ENCODE measurements at regions not wholly inside any gene's neighbourhood (a gene's known extent, or its start where the extent isn't known, plus 50 kb on each side); places are given as distances from the start of the nearest gene placed in this dataset.
"Not testable (repeated sequence)": the region's sequence is repeated elsewhere in the genome, so short reads cannot be mapped to it uniquely, and the experiment has no call there.

GRCh38 chr16:76713191-76713590, 436.0 kb downstream of the CNTNAP4 start:
- H3K4me3 ChIP-seq (ENCODE audit: low read depth in 1 of 5, low read length in 5 of 5), result no peak overlapping the region
- peaks cover 0 to 12% (median 0%) of the 10 kb centered on the region in 5 donors for H3K9me3 ChIP-seq (ENCODE audit: control insufficient read depth in 5 of 5, low read length in 5 of 5)
- no peaks in the 10 kb centered on the region for H3K4me1 ChIP-seq (ENCODE audit: control insufficient read depth in 5 of 5, insufficient read depth in 5 of 5, low read length in 5 of 5)

GRCh38 chr16:76716251-76716650, 439.1 kb downstream of the CNTNAP4 start:
- H3K9me3 ChIP-seq (ENCODE audit: control insufficient read depth in 5 of 5, low read length in 5 of 5), result peaks cover 0 to 12% (median 0%) of the 10 kb centered on the region in 5 donors
- H3K9ac ChIP-seq (ENCODE audit: low read length in 5 of 5); H3K27me3 ChIP-seq (ENCODE audit: control insufficient read depth in 5 of 5, insufficient read depth in 4 of 5, low read length in 5 of 5); H3K4me1 ChIP-seq (ENCODE audit: control insufficient read depth in 5 of 5, insufficient read depth in 5 of 5, low read length in 5 of 5); H3K27ac ChIP-seq (ENCODE audit: low read depth, low read length); H3K36me3 ChIP-seq (ENCODE audit: control insufficient read depth in 5 of 5, insufficient read depth in 5 of 5, low read length in 5 of 5); H3K4me3 ChIP-seq (ENCODE audit: low read depth in 1 of 5, low read length in 5 of 5): not testable (repeated sequence)

More at GRCh38 chr16:76713191-76713590, 436.0 kb downstream of the CNTNAP4 start:
- Histone ChIP-seq H3K27me3 (ENCODE audit: control insufficient read depth in 5 of 5, insufficient read depth in 4 of 5, low read length in 5 of 5) (no peaks in the 10 kb centered on the region), H3K36me3 (ENCODE audit: control insufficient read depth in 5 of 5, insufficient read depth in 5 of 5, low read length in 5 of 5) (no peaks in the 10 kb centered on the region), H3K27ac (ENCODE audit: low read depth, low read length) (no peak overlapping the region), H3K9ac (ENCODE audit: low read length in 5 of 5) (no peak overlapping the region)

GRCh38 chr16:76724181-76724580, 447.0 kb downstream of the CNTNAP4 start:
- H3K27me3 ChIP-seq (ENCODE audit: control insufficient read depth in 5 of 5, insufficient read depth in 4 of 5, low read length in 5 of 5), result no peaks in the 10 kb centered on the region
- no peak overlapping the region for H3K27ac ChIP-seq (ENCODE audit: low read depth, low read length)
- H3K4me3 ChIP-seq (ENCODE audit: low read depth in 1 of 5, low read length in 5 of 5), result no peak overlapping the region
- no peaks in the 10 kb centered on the region for H3K36me3 ChIP-seq (ENCODE audit: control insufficient read depth in 5 of 5, insufficient read depth in 5 of 5, low read length in 5 of 5)
- no peaks in the 10 kb centered on the region for H3K9me3 ChIP-seq (ENCODE audit: control insufficient read depth in 5 of 5, low read length in 5 of 5)
- no peak overlapping the region for H3K9ac ChIP-seq (ENCODE audit: low read length in 5 of 5)
- H3K4me1 ChIP-seq (ENCODE audit: control insufficient read depth in 5 of 5, insufficient read depth in 5 of 5, low read length in 5 of 5), result no peaks in the 10 kb centered on the region

GRCh38 chr16:76729525-76729924, 452.3 kb downstream of the CNTNAP4 start:
- Histone ChIP-seq H3K27ac (ENCODE audit: low read depth, low read length) (no peak overlapping the region), H3K9me3 (ENCODE audit: control insufficient read depth in 5 of 5, low read length in 5 of 5) (no peaks in the 10 kb centered on the region), H3K27me3 (ENCODE audit: control insufficient read depth in 5 of 5, insufficient read depth in 4 of 5, low read length in 5 of 5) (no peaks in the 10 kb centered on the region), H3K9ac (ENCODE audit: low read length in 5 of 5) (no peak overlapping the region), H3K36me3 (ENCODE audit: control insufficient read depth in 5 of 5, insufficient read depth in 5 of 5, low read length in 5 of 5) (no peaks in the 10 kb centered on the region), H3K4me1 (ENCODE audit: control insufficient read depth in 5 of 5, insufficient read depth in 5 of 5, low read length in 5 of 5) (no peaks in the 10 kb centered on the region), H3K4me3 (ENCODE audit: low read depth in 1 of 5, low read length in 5 of 5) (no peak overlapping the region)

GRCh38 chr16:76732894-76733293, 455.7 kb downstream of the CNTNAP4 start:
- Histone ChIP-seq H3K4me3 (ENCODE audit: low read depth in 1 of 5, low read length in 5 of 5) (no peak overlapping the region), H3K9me3 (ENCODE audit: control insufficient read depth in 5 of 5, low read length in 5 of 5) (no peaks in the 10 kb centered on the region), H3K36me3 (ENCODE audit: control insufficient read depth in 5 of 5, insufficient read depth in 5 of 5, low read length in 5 of 5) (no peaks in the 10 kb centered on the region), H3K9ac (ENCODE audit: low read length in 5 of 5) (no peak overlapping the region), H3K27ac (ENCODE audit: low read depth, low read length) (no peak overlapping the region), H3K27me3 (ENCODE audit: control insufficient read depth in 5 of 5, insufficient read depth in 4 of 5, low read length in 5 of 5) (no peaks in the 10 kb centered on the region), H3K4me1 (ENCODE audit: control insufficient read depth in 5 of 5, insufficient read depth in 5 of 5, low read length in 5 of 5) (no peaks in the 10 kb centered on the region)

- H3K27ac ChIP-seq (ENCODE audit: low read depth, low read length), result no peak overlapping the region
- H3K9me3 ChIP-seq (ENCODE audit: control insufficient read depth in 5 of 5, low read length in 5 of 5), result peaks cover 4 to 22% (median 16%) of the 10 kb centered on the region in 5 donors
- no peak overlapping the region for H3K9ac ChIP-seq (ENCODE audit: low read length in 5 of 5)
- no peaks in the 10 kb centered on the region for H3K27me3 ChIP-seq (ENCODE audit: control insufficient read depth in 5 of 5, insufficient read depth in 4 of 5, low read length in 5 of 5)
- H3K4me1 ChIP-seq (ENCODE audit: control insufficient read depth in 5 of 5, insufficient read depth in 5 of 5, low read length in 5 of 5), result no peaks in the 10 kb centered on the region
- H3K36me3 ChIP-seq (ENCODE audit: control insufficient read depth in 5 of 5, insufficient read depth in 5 of 5, low read length in 5 of 5), result no peaks in the 10 kb centered on the region
- no peak overlapping the region for H3K4me3 ChIP-seq (ENCODE audit: low read depth in 1 of 5, low read length in 5 of 5)
Observed at GRCh38 chr16:76741623-76742022, 449.4 kb upstream of the MON1B start.

- Histone ChIP-seq H3K4me1 (ENCODE audit: control insufficient read depth in 5 of 5, insufficient read depth in 5 of 5, low read length in 5 of 5) (no peaks in the 10 kb centered on the region), H3K9ac (ENCODE audit: low read length in 5 of 5) (no peak overlapping the region), H3K27me3 (ENCODE audit: control insufficient read depth in 5 of 5, insufficient read depth in 4 of 5, low read length in 5 of 5) (no peaks in the 10 kb centered on the region), H3K4me3 (ENCODE audit: low read depth in 1 of 5, low read length in 5 of 5) (no peak overlapping the region), H3K36me3 (ENCODE audit: control insufficient read depth in 5 of 5, insufficient read depth in 5 of 5, low read length in 5 of 5) (no peaks in the 10 kb centered on the region), H3K27ac (ENCODE audit: low read depth, low read length) (no peak overlapping the region), H3K9me3 (ENCODE audit: control insufficient read depth in 5 of 5, low read length in 5 of 5) (peaks cover 0 to 3% (median 0%) of the 10 kb centered on the region in 5 donors)
Observed at GRCh38 chr16:76748461-76749348, 442.3 kb upstream of the MON1B start.

- H3K4me1 ChIP-seq (ENCODE audit: control insufficient read depth in 5 of 5, insufficient read depth in 5 of 5, low read length in 5 of 5), result no peaks in the 10 kb centered on the region
- no peaks in the 10 kb centered on the region for H3K36me3 ChIP-seq (ENCODE audit: control insufficient read depth in 5 of 5, insufficient read depth in 5 of 5, low read length in 5 of 5)
- H3K4me3 ChIP-seq (ENCODE audit: low read depth in 1 of 5, low read length in 5 of 5), result no peak overlapping the region
- H3K27ac ChIP-seq (ENCODE audit: low read depth, low read length), result no peak overlapping the region
- H3K9ac ChIP-seq (ENCODE audit: low read length in 5 of 5), result no peak overlapping the region
- peaks cover 0 to 3% (median 0%) of the 10 kb centered on the region in 5 donors for H3K9me3 ChIP-seq (ENCODE audit: control insufficient read depth in 5 of 5, low read length in 5 of 5)
- H3K27me3 ChIP-seq (ENCODE audit: control insufficient read depth in 5 of 5, insufficient read depth in 4 of 5, low read length in 5 of 5), result no peaks in the 10 kb centered on the region
Observed at GRCh38 chr16:76749780-76750375, 441.1 kb upstream of the MON1B start.

- H3K27me3 ChIP-seq (ENCODE audit: control insufficient read depth in 5 of 5, insufficient read depth in 4 of 5, low read length in 5 of 5), result no peaks in the 10 kb centered on the region
- H3K36me3 ChIP-seq (ENCODE audit: control insufficient read depth in 5 of 5, insufficient read depth in 5 of 5, low read length in 5 of 5), result no peaks in the 10 kb centered on the region
- H3K4me1 ChIP-seq (ENCODE audit: control insufficient read depth in 5 of 5, insufficient read depth in 5 of 5, low read length in 5 of 5), result no peaks in the 10 kb centered on the region
- no peak overlapping the region for H3K9ac ChIP-seq (ENCODE audit: low read length in 5 of 5)
- no peak overlapping the region for H3K27ac ChIP-seq (ENCODE audit: low read depth, low read length)
- H3K9me3 ChIP-seq (ENCODE audit: control insufficient read depth in 5 of 5, low read length in 5 of 5), result peaks cover 0 to 4% (median 0%) of the 10 kb centered on the region in 5 donors
- no peak overlapping the region for H3K4me3 ChIP-seq (ENCODE audit: low read depth in 1 of 5, low read length in 5 of 5)
Observed at GRCh38 chr16:76755496-76755895, 435.5 kb upstream of the MON1B start.

GRCh38 chr16:76756423-76756822, 434.6 kb upstream of the MON1B start:
- Histone ChIP-seq H3K9ac (ENCODE audit: low read length in 5 of 5) (no peak overlapping the region), H3K4me3 (ENCODE audit: low read depth in 1 of 5, low read length in 5 of 5) (no peak overlapping the region), H3K36me3 (ENCODE audit: control insufficient read depth in 5 of 5, insufficient read depth in 5 of 5, low read length in 5 of 5) (no peaks in the 10 kb centered on the region), H3K27me3 (ENCODE audit: control insufficient read depth in 5 of 5, insufficient read depth in 4 of 5, low read length in 5 of 5) (no peaks in the 10 kb centered on the region), H3K9me3 (ENCODE audit: control insufficient read depth in 5 of 5, low read length in 5 of 5) (peaks cover 0 to 4% (median 0%) of the 10 kb centered on the region in 5 donors), H3K27ac (ENCODE audit: low read depth, low read length) (no peak overlapping the region), H3K4me1 (ENCODE audit: control insufficient read depth in 5 of 5, insufficient read depth in 5 of 5, low read length in 5 of 5) (no peaks in the 10 kb centered on the region)
